Neural progenitor cell (in vitro differentiated cells): ENCODE measurements at regions not wholly inside any gene's neighbourhood (a gene's known extent, or its start where the extent isn't known, plus 50 kb on each side); places are given as distances from the start of the nearest gene placed in this dataset.

Source experiments
- CTCF ChIP-seq: fragments of 200-600 bp; sonication (generic); IDR thresholded peaks from 2 replicates; pipeline ENCODE4 v1.5.1; 2017; ENCODE audit warnings: antibody characterized with exemption, mild to moderate bottlenecking
- EZH2phosphoT487 ChIP-seq: fragments of 200-600 bp; sonication (generic); IDR thresholded peaks from 2 replicates; pipeline ENCODE4 v1.6.1; 2017; ENCODE audit warnings: antibody characterized with exemption

DNA sequence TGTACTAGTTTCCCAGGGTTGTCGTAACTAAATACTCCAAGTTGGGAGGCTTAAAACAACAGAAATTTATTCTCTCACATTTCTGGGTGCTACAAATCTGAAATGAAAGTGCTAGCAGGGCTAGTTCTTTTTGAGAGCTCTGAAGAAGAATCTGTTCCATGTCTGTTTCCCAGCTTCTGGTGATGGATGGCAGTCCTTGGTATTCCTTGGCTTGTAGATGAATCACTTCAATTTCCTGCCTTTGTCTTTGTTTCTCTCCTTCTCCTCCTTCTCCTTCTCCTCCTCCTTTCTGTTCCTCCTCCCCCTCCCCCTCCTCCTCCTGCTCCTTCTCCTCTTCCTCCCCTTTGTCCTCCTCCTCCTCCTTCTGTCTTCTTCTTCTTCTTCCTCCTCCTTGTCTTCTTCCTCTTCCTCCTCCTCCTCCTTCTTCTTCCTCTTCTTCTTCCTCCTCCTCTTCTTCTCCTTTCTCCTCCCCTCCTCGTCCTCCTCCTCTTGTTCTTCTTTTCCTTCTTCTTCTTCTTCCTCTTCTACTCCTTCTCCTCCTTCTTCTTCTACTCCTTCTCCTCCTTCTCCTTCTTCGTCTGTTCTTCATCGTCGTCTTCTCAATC is 104.7 kb upstream of the ANKRD55 start:
- TF ChIP-seq CTCF (no peak), EZH2phosphoT487 (no peak)
